Neural cell (in vitro differentiated cells): ENCODE measurements at regions not wholly inside any gene's neighbourhood (a gene's known extent, or its start where the extent isn't known, plus 50 kb on each side); places are given as distances from the start of the nearest gene placed in this dataset.

Source experiments
- H2AFZ ChIP-seq: fragments of 200-600, 300-800 bp; sonication (generic), shearing (Covaris generic); 2 replicates; pipeline ENCODE4 v1.6.0; 2014; ENCODE audit warnings: low read depth, mild to moderate bottlenecking, antibody characterized with exemption, low read length, moderate library complexity
- H3F3A ChIP-seq: fragments of 200-600 bp; shearing (Covaris generic); 2 replicates; pipeline ENCODE4 v1.6.1; 2016; ENCODE audit warnings: mild to moderate bottlenecking, moderate library complexity, mixed read lengths, antibody characterized with exemption, low read length; ENCODE audit not compliant: insufficient read depth, poor library complexity, severe bottlenecking
- H3K27ac ChIP-seq: fragments of 200-600, 300-800 bp; sonication (generic), shearing (Covaris generic); 2 replicates; pipeline ENCODE4 v1.5.1; 2014; ENCODE audit warnings: mild to moderate bottlenecking, low read length, moderate library complexity
- H3K27me3 ChIP-seq: fragments of 300-800, 200-600 bp; sonication (generic), shearing (Covaris generic); 2 replicates; pipeline ENCODE4 v1.6.0; 2014; ENCODE audit warnings: mild to moderate bottlenecking, low read depth, low read length, moderate library complexity; ENCODE audit not compliant: insufficient read depth
- H3K36me3 ChIP-seq: fragments of 300-800, 200-600 bp; sonication (generic), shearing (Covaris generic); 2 replicates; pipeline ENCODE4 v1.5.1; 2014; ENCODE audit warnings: mild to moderate bottlenecking, antibody characterized with exemption, low read length, moderate library complexity; ENCODE audit not compliant: insufficient read depth
- H3K4me2 ChIP-seq: fragments of 300-800, 200-600 bp; sonication (generic), shearing (Covaris generic); 2 replicates; pipeline ENCODE4 v1.6.0; 2014; ENCODE audit warnings: mild to moderate bottlenecking, low read length
- H3K4me3 ChIP-seq: fragments of 300-800, 200-600 bp; sonication (generic), shearing (Covaris generic); 2 replicates; pipeline ENCODE4 v1.5.1; 2014; ENCODE audit warnings: mild to moderate bottlenecking, low read length, moderate library complexity
- H3K79me2 ChIP-seq: fragments of 200-600 bp; shearing (Covaris generic); replicated peaks from 2 replicates; pipeline ENCODE4 v1.6.0; 2014; ENCODE audit warnings: mild to moderate bottlenecking, low read length, moderate library complexity; ENCODE audit not compliant: insufficient read depth
- H3K9ac ChIP-seq: fragments of 300-800, 200-600 bp; sonication (generic), shearing (Covaris generic); 2 replicates; pipeline ENCODE4 v1.6.1; 2016; ENCODE audit warnings: mild to moderate bottlenecking, low read length, mixed read lengths
- H3K9me2 ChIP-seq: fragments of 200-600 bp; shearing (Covaris generic); 2 replicates; pipeline ENCODE4 v1.6.1; 2016; ENCODE audit warnings: mild to moderate bottlenecking, low read length, mixed read lengths; ENCODE audit not compliant: insufficient read depth
- H3K9me3 ChIP-seq: fragments of 200-600, 300-800 bp; sonication (generic), shearing (Covaris generic); 2 replicates; pipeline ENCODE4 v1.6.1; 2016; ENCODE audit warnings: mild to moderate bottlenecking, mixed run types, low read length, moderate library complexity, mixed read lengths
- H4K20me1 ChIP-seq: fragments of 200-600 bp; shearing (Covaris generic); 2 replicates; pipeline ENCODE4 v1.6.1; 2016; ENCODE audit warnings: mild to moderate bottlenecking, mixed run types; ENCODE audit not compliant: insufficient read depth
- EP300 ChIP-seq: fragments of 450-650 bp; conservative IDR thresholded peaks from 2 replicates; pipeline ENCODE4 v1.6.1; 2014; ENCODE audit warnings: antibody characterized with exemption, mild to moderate bottlenecking, moderate library complexity; ENCODE audit not compliant: poor library complexity, severe bottlenecking
- EZH2 ChIP-seq: fragments of 200-600, 300-800 bp; shearing (Covaris generic), sonication (generic); IDR thresholded peaks from 2 replicates; pipeline ENCODE4 v1.6.1; 2014; ENCODE audit warnings: antibody characterized with exemption, low read length, borderline replicate concordance, mild to moderate bottlenecking; ENCODE audit not compliant: insufficient read depth, poor library complexity, severe bottlenecking
- MXI1 ChIP-seq: fragments of 450-650 bp; conservative IDR thresholded peaks from 2 replicates; pipeline ENCODE4 v1.6.1; 2014; ENCODE audit warnings: antibody characterized with exemption, mild to moderate bottlenecking; ENCODE audit not compliant: poor library complexity, severe bottlenecking
- POLR2AphosphoS5 ChIP-seq: IDR thresholded peaks from 2 replicates; pipeline ENCODE4 v1.6.1; 2012
- RAD21 ChIP-seq: fragments of 450-650 bp; conservative IDR thresholded peaks from 2 replicates; pipeline ENCODE4 v1.6.1; 2014; ENCODE audit warnings: antibody characterized with exemption, mild to moderate bottlenecking, moderate library complexity
- SMC3 ChIP-seq: fragments of 450-650 bp; conservative IDR thresholded peaks from 2 replicates; pipeline ENCODE4 v1.6.1; 2014; ENCODE audit warnings: antibody characterized with exemption, mild to moderate bottlenecking, moderate library complexity; ENCODE audit not compliant: poor library complexity
- TAF1 ChIP-seq: IDR thresholded peaks from 2 replicates; pipeline ENCODE4 v1.6.1; 2012; ENCODE audit warnings: low read depth
- TF ChIP-seq, protein P1 (sequence below): IDR thresholded peaks from 2 replicates; pipeline ENCODE4 v1.6.1; 2012; ENCODE audit warnings: borderline replicate concordance
- TF ChIP-seq, protein P2 (sequence below): fragments of 450-650 bp; IDR thresholded peaks from 2 replicates; pipeline ENCODE4 v1.5.1; 2014; ENCODE audit warnings: antibody characterized with exemption, mild to moderate bottlenecking, moderate library complexity; ENCODE audit not compliant: poor library complexity, severe bottlenecking

DNA sequence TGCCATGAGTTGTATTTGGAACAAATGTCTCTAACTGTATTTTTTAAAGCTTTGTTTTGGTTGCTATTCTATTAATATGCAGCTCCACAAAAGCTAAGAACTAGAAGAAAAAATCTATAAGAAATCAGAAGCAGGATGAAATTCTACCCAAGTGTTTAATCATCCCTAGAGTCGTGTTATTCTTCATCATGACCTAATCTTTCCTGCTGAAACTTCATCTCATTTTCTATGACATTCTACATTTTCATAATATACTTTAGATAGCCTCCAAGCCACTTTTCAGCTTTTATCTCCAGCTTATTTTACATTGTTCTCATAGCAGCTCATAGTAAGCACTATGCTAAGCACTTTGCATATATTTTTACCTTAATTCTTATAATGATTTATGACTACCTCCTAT lies 302.8 kb downstream of the FOXO1 start:
- Histone ChIP-seq H3K27me3 (no peaks in the 10 kb centered on the region), H3K79me2 (no peaks in the 10 kb centered on the region), H3K9me3 (no peaks in the 10 kb centered on the region), H3K27ac (no peak overlapping the region), H3K4me2 (no peak overlapping the region), H3K9ac (no peak overlapping the region), H4K20me1 (no peaks in the 10 kb centered on the region), H3K9me2 (no peaks in the 10 kb centered on the region), H2AFZ (no peak overlapping the region), H3F3A (no peaks in the 10 kb centered on the region), H3K36me3 (no peaks in the 10 kb centered on the region), H3K4me3 (no peak overlapping the region)
- TF ChIP-seq, protein P1, sequence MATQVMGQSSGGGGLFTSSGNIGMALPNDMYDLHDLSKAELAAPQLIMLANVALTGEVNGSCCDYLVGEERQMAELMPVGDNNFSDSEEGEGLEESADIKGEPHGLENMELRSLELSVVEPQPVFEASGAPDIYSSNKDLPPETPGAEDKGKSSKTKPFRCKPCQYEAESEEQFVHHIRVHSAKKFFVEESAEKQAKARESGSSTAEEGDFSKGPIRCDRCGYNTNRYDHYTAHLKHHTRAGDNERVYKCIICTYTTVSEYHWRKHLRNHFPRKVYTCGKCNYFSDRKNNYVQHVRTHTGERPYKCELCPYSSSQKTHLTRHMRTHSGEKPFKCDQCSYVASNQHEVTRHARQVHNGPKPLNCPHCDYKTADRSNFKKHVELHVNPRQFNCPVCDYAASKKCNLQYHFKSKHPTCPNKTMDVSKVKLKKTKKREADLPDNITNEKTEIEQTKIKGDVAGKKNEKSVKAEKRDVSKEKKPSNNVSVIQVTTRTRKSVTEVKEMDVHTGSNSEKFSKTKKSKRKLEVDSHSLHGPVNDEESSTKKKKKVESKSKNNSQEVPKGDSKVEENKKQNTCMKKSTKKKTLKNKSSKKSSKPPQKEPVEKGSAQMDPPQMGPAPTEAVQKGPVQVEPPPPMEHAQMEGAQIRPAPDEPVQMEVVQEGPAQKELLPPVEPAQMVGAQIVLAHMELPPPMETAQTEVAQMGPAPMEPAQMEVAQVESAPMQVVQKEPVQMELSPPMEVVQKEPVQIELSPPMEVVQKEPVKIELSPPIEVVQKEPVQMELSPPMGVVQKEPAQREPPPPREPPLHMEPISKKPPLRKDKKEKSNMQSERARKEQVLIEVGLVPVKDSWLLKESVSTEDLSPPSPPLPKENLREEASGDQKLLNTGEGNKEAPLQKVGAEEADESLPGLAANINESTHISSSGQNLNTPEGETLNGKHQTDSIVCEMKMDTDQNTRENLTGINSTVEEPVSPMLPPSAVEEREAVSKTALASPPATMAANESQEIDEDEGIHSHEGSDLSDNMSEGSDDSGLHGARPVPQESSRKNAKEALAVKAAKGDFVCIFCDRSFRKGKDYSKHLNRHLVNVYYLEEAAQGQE, result no peak
- TF ChIP-seq, protein P2, sequence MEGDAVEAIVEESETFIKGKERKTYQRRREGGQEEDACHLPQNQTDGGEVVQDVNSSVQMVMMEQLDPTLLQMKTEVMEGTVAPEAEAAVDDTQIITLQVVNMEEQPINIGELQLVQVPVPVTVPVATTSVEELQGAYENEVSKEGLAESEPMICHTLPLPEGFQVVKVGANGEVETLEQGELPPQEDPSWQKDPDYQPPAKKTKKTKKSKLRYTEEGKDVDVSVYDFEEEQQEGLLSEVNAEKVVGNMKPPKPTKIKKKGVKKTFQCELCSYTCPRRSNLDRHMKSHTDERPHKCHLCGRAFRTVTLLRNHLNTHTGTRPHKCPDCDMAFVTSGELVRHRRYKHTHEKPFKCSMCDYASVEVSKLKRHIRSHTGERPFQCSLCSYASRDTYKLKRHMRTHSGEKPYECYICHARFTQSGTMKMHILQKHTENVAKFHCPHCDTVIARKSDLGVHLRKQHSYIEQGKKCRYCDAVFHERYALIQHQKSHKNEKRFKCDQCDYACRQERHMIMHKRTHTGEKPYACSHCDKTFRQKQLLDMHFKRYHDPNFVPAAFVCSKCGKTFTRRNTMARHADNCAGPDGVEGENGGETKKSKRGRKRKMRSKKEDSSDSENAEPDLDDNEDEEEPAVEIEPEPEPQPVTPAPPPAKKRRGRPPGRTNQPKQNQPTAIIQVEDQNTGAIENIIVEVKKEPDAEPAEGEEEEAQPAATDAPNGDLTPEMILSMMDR, result no peak
- TF ChIP-seq TAF1, result no peak
- no peak for TF ChIP-seq SMC3
- TF ChIP-seq EP300, result no peak
- TF ChIP-seq RAD21, result no peak
- TF ChIP-seq MXI1, result no peak

DNA sequence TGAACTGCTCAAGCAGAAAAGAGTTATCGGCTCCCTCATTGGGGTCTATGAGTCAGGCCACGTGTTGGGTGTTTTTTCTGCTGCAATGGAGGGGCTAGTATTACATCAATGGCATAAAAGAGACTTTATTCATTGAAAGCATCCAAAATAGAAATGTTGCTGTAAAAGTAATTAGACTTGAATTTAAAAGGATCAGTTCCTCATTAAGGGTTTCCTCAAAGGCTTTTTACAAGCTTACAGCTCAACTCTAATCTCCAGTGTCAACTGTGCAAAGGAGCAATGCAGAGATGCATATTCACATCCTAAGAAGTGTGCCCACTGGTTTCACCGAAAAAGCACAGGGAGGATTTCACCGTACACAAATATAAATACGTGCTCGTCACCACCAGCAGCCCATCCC lies 300.3 kb downstream of the FOXO1 start:
- Histone ChIP-seq H3K9ac (no peak overlapping the region), H2AFZ (no peak overlapping the region), H3F3A (no peaks in the 10 kb centered on the region), H4K20me1 (no peaks in the 10 kb centered on the region), H3K4me3 (no peak overlapping the region), H3K27ac (no peak overlapping the region), H3K9me2 (no peaks in the 10 kb centered on the region), H3K4me2 (no peak overlapping the region), H3K36me3 (no peaks in the 10 kb centered on the region), H3K27me3 (no peaks in the 10 kb centered on the region), H3K79me2 (no peaks in the 10 kb centered on the region), H3K9me3 (no peaks in the 10 kb centered on the region)
- TF ChIP-seq EZH2 (no peak), POLR2AphosphoS5 (no peak), TAF1 (no peak), RAD21 (no peak), EP300 (no peak), MXI1 (no peak), SMC3 (no peak)
- TF ChIP-seq, protein P2, result no peak
- TF ChIP-seq, protein P1, result no peak
